Heart left ventricle (tissue), 16 donors: ENCODE measurements at regions not wholly inside any gene's neighbourhood (a gene's known extent, or its start where the extent isn't known, plus 50 kb on each side); places are given as distances from the start of the nearest gene placed in this dataset.

Experiments used
- ATAC-seq, 4 donors: fragments of 200-7000 bp; cut with Tn5 transposase; one replicate each; pipeline ENCODE4 v1.9.1; 2020 to 2022; ENCODE audit warnings: moderate library complexity in 4 of 4, mild to moderate bottlenecking in 3 of 4, moderate number of reproducible peaks in 1 of 4
- DNase-seq, 5 donors: peaks; one replicate each; pipeline ENCODE4 v3.0.0-alpha.2; 2020
- H3K27ac ChIP-seq, 12 donors: fragments of 200-600 bp; sonication (generic) in 4 of 12; one replicate each; pipeline versions ENCODE4 v1.5.0 to v1.8.0; 2016 to 2022; ENCODE audit warnings: mild to moderate bottlenecking in 2 of 12
- H3K27me3 ChIP-seq, 9 donors: fragments of 200-600 bp; sonication (generic) in 2 of 9; one replicate each; pipeline versions ENCODE4 v1.5.1 to v1.8.0; 2016 to 2022; ENCODE audit warnings: mild to moderate bottlenecking in 3 of 9
- H3K36me3 ChIP-seq, 9 donors: fragments of 200-600 bp; sonication (generic) in 2 of 9; one replicate each; pipeline versions ENCODE4 v1.5.0 to v1.8.0; 2018 to 2022; ENCODE audit warnings: mild to moderate bottlenecking in 2 of 9
- H3K4me1 ChIP-seq, 12 donors: fragments of 200-600 bp; sonication (generic) in 4 of 12; one replicate each; pipeline versions ENCODE4 v1.5.0 to v1.8.0; 2016 to 2022; ENCODE audit warnings: mild to moderate bottlenecking in 3 of 12
- H3K4me3 ChIP-seq, 12 donors: fragments of 200-600 bp; sonication (generic) in 4 of 12; one replicate each; pipeline versions ENCODE4 v1.5.0 to v1.8.0; 2017 to 2022; ENCODE audit warnings: mild to moderate bottlenecking in 9 of 12, moderate library complexity in 4 of 12
- H3K9me3 ChIP-seq, 12 donors: fragments of 200-600 bp; sonication (generic) in 4 of 12; one replicate each; pipeline versions ENCODE4 v1.5.0 to v1.8.0; 2016 to 2022; ENCODE audit warnings: mild to moderate bottlenecking in 1 of 12
- POLR2A ChIP-seq, 2 donors: fragments of 450-650 bp; IDR thresholded peaks; one replicate each; pipeline ENCODE4 v1.6.1; 2017; ENCODE audit warnings: antibody characterized with exemption in 2 of 2, mild to moderate bottlenecking in 2 of 2, moderate library complexity in 2 of 2
- WGBS, 4 donors: extraction: QIAGEN DNeasy Blood & Tissue Kit in 2 of 4; methylation state at CpG; one replicate each; pipeline versions ENCODE4 v1.1.5 to v1.1.7; 2013 to 2018; 5-methylcytosine and 5-hydroxymethylcytosine counted together
- intact Hi-C, 10 donors: fragments of 100-400 bp; cut with DNase I; formaldehyde crosslinking; loops; one replicate each; pipeline versions ENCODE4 v1.11.1 to v1.14.2; 2022
- TF ChIP-seq, protein P1 (sequence below), 12 donors: fragments of 200-600 bp; sonication (generic) in 4 of 12; IDR thresholded peaks; one replicate each; pipeline versions ENCODE4 v1.5.0 to v1.8.0; 2018 to 2022; ENCODE audit warnings: antibody characterized with exemption in 12 of 12, mild to moderate bottlenecking in 5 of 12
- donor health status: ischemic (EF 13 %, LVEDD 7.1; RV severe dilation, severe dysfunction).
- donor health status: healthy with polysubstance abuse.
- donor health status: DM: no; HTN: yes; CAD: no.
- donor health status: DM: no; HTN: no; CAD: no.
- donor health status: ischemic (EF 25% LVEDD 6.9; RV normal size, moderate dysfunction).
- donor health status: ischemic (EF 25% LVEDD 5.7; RV mildly dilated, moderate dysfunction).
- donor health status: healthy.
- donor health status: DM: yes; HTN: yes; CAD: no.
- donor health status: ischemic (EF 35%, LVEDD 5.7; RV mildly dilated, moderate dysfunction).
- donor health status: nonischemic (EF 11% LVEDD 7.7; RV severe dilation, severe dysfunction).
- donor health status: DM: yes; HTN: yes; CAD: no.
- donor health status: PGD.
- donor health status: ischemic (EF 29% LVEDD 5.4; RV normal size, mild dysfunction).
- donor health status: nonischemic (EF 23%, LVEDD 6.1; RV moderate dilation, normal function).

DNA sequence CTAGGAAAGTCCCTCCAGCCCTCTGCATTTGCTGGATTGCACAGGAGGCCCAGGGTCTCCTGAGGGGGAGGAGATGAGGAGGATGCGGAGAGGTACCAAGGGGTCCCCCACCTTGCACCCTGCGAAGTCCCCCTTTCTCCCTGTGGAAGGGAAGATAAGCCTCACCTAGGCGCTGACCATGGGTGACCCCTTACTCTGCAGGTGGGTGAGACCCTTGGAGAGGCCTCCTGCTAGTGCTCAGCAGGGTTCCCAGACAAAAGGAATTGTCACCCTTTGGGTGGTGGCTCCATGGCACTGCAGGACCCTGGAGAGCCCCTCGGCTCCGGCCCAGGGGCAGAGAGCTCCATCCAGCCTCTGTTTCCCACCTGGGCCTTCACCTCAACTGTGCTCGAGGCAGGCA, 107.0 kb upstream of the RET start:
- no peaks in the 10 kb centered on the region for H3K9me3 ChIP-seq
- no peak for ATAC-seq
- no peaks in the 10 kb centered on the region for H3K36me3 ChIP-seq
- no peak overlapping the region for H3K4me3 ChIP-seq
- H3K27me3 ChIP-seq, result peaks cover 0 to 7% (median 0%) of the 10 kb centered on the region in 9 donors
- no peak overlapping the region for H3K27ac ChIP-seq
- 76 to 94% (median 82%) methylated on average over 3 to 6 of the region's 6 CpGs for WGBS, 4 donors
- peak in 1 of 5 donors; percentile 26 for DNase-seq
- TF ChIP-seq, protein P1, sequence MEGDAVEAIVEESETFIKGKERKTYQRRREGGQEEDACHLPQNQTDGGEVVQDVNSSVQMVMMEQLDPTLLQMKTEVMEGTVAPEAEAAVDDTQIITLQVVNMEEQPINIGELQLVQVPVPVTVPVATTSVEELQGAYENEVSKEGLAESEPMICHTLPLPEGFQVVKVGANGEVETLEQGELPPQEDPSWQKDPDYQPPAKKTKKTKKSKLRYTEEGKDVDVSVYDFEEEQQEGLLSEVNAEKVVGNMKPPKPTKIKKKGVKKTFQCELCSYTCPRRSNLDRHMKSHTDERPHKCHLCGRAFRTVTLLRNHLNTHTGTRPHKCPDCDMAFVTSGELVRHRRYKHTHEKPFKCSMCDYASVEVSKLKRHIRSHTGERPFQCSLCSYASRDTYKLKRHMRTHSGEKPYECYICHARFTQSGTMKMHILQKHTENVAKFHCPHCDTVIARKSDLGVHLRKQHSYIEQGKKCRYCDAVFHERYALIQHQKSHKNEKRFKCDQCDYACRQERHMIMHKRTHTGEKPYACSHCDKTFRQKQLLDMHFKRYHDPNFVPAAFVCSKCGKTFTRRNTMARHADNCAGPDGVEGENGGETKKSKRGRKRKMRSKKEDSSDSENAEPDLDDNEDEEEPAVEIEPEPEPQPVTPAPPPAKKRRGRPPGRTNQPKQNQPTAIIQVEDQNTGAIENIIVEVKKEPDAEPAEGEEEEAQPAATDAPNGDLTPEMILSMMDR (IDR thresholded peaks at IDR 0.05), result no peak
- no peak for TF ChIP-seq POLR2A (IDR thresholded peaks at IDR 0.05)
- intact Hi-C loops, result no loop called here
- no peaks in the 10 kb centered on the region for H3K4me1 ChIP-seq

DNA sequence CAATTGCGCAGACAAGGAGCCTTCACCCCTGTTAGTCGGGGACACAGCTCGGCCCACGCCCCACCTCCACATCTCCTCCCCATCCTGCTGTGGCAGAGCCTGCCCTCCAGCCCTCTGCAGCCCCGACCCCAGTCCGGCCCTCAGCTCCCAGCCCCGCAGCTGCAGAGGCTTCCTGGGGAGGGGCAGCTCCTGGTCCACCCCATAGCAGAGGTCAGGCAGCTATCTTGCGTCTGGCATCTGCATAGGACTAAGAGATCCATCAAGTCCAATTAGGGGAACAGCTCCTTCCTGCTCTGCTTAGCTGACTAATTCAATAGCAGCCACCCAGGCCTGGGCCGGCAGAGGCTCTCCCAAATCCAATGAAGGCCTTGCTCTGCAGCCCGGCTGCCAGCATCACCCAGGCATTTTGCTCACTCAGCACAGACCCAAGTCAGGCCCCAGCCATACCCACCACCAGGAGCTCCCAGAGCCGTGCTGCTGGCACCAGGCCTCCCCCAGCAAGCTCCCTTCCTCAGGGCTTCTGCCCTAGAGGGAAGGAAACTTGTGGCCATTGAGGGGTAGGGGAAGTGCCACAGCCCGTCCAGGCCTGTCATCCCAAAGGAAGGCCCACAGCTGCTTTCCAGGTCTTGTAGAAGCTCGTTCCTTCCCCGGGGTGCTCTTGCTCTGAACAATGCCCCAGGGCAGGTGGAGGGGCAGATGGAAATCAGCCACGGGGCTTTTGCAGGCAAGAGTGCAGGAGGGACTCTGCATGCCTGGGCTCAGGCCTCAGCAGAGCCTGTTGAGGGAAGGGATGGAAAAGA, 106.2 kb upstream of the RET start:
- intact Hi-C loops, result no loop called here
- no peaks in the 10 kb centered on the region for H3K36me3 ChIP-seq
- no peak overlapping the region for H3K27ac ChIP-seq
- H3K9me3 ChIP-seq, result no peaks in the 10 kb centered on the region
- peak in 2 of 5 donors; percentile 2 to 37 for DNase-seq
- H3K27me3 ChIP-seq, result peaks cover 0 to 7% (median 0%) of the 10 kb centered on the region in 9 donors
- H3K4me1 ChIP-seq, result no peaks in the 10 kb centered on the region
- 70 to 84% (median 80%) methylated on average over 11 to 15 of the region's 15 CpGs for WGBS, 4 donors
- no peak overlapping the region for H3K4me3 ChIP-seq
- no peak for ATAC-seq
- TF ChIP-seq POLR2A (IDR thresholded peaks at IDR 0.05), result no peak
- TF ChIP-seq, protein P1 (IDR thresholded peaks at IDR 0.05), result no peak

DNA sequence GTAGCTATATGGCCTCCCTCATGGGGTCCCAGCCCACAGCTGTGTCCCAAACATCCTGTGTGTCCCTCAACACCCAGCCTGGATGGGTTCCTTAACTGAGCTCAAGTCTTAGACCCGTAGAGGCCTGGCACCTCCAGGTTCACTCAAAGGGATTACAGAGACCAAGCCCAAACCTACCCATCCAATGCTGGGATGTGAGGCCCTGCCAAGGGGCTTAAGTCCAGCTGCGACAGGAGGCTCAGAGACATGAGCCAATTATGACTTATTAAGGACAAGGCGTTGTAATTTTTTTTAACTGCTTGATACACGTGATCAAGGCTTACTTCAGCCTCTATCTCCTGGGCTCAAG, 105.6 kb upstream of the RET start:
- H3K4me1 ChIP-seq, result no peaks in the 10 kb centered on the region
- H3K27me3 ChIP-seq, result peaks cover 0 to 11% (median 0%) of the 10 kb centered on the region in 9 donors
- WGBS, 4 donors, result 73 to 88% (median 85%) methylated on average over 4 of the region's 4 CpGs
- intact Hi-C loops, result no loop called here
- ATAC-seq, result no peak
- H3K9me3 ChIP-seq, result no peaks in the 10 kb centered on the region
- H3K36me3 ChIP-seq, result no peaks in the 10 kb centered on the region
- H3K27ac ChIP-seq, result no peak overlapping the region
- H3K4me3 ChIP-seq, result no peak overlapping the region
- no peak for TF ChIP-seq POLR2A (IDR thresholded peaks at IDR 0.05)
- TF ChIP-seq, protein P1 (IDR thresholded peaks at IDR 0.05), result no peak
- no peak for DNase-seq

DNA sequence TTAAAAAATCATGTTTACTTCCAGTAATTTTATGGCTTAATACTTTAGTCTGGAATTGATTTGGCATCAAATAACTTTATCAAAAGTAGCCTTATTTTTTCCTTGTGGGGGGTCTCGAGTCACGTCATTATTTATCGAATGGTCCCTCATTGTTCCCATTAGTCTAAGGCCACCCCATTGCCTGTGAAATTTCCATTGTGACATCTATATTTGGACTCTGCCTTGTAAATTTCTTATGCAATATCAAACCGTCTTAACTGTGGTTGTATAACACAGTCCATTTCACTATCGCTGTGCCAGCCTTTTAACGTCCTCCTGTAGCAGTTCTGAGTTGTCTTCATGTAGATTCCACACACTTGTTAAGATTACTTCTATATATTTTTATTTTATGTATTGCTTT, 103.9 kb upstream of the RET start:
- intact Hi-C loops, result no loop called here
- DNase-seq, result no peak
- Histone ChIP-seq H3K27ac (no peak overlapping the region), H3K36me3 (no peaks in the 10 kb centered on the region), H3K27me3 (peaks cover 0 to 11% (median 0%) of the 10 kb centered on the region in 9 donors), H3K4me3 (no peak overlapping the region), H3K4me1 (no peaks in the 10 kb centered on the region), H3K9me3 (no peaks in the 10 kb centered on the region)
- 76 to 86% (median 78%) methylated on average over 6 of the region's 6 CpGs for WGBS, 4 donors
- TF ChIP-seq POLR2A (IDR thresholded peaks at IDR 0.05), result no peak
- TF ChIP-seq, protein P1 (IDR thresholded peaks at IDR 0.05), result no peak
- no peak for ATAC-seq
